Type B pancreatic cell (in vitro differentiated cells): ENCODE measurements at regions not wholly inside any gene's neighbourhood (a gene's known extent, or its start where the extent isn't known, plus 50 kb on each side); places are given as distances from the start of the nearest gene placed in this dataset.

Experiments
- DNase-seq: peaks from one replicate; pipeline ENCODE4 v3.0.0; 2021; ENCODE audit warnings: mixed read lengths; ENCODE audit not compliant: unreplicated experiment; ENCODE audit errors: extremely low spot score
- H3K27ac Mint-ChIP-seq: 2 replicates; pipeline ENCODE4 v1.8.0; 2021; ENCODE audit warnings: mild to moderate bottlenecking, mixed read lengths
- H3K27me3 Mint-ChIP-seq: 2 replicates; pipeline ENCODE4 v1.8.0; 2021; ENCODE audit warnings: mixed read lengths
- H3K36me3 Mint-ChIP-seq: 2 replicates; pipeline ENCODE4 v1.8.0; 2021; ENCODE audit warnings: mixed read lengths
- H3K4me1 Mint-ChIP-seq: one replicate; pipeline ENCODE4 v1.8.0; 2021; ENCODE audit warnings: mixed read lengths; ENCODE audit not compliant: unreplicated experiment
- H3K4me3 Mint-ChIP-seq: 2 replicates; pipeline ENCODE4 v1.8.0; 2021; ENCODE audit warnings: mild to moderate bottlenecking, mixed read lengths
- H3K9me3 Mint-ChIP-seq: 2 replicates; pipeline ENCODE4 v1.8.0; 2021; ENCODE audit warnings: mixed read lengths
- TF ChIP-seq, protein P1 (sequence below): fragments of 200-600 bp; sonication (generic); conservative IDR thresholded peaks from 2 replicates; pipeline ENCODE4 v1.5.0; 2021; ENCODE audit warnings: antibody characterized with exemption, mild to moderate bottlenecking

DNA sequence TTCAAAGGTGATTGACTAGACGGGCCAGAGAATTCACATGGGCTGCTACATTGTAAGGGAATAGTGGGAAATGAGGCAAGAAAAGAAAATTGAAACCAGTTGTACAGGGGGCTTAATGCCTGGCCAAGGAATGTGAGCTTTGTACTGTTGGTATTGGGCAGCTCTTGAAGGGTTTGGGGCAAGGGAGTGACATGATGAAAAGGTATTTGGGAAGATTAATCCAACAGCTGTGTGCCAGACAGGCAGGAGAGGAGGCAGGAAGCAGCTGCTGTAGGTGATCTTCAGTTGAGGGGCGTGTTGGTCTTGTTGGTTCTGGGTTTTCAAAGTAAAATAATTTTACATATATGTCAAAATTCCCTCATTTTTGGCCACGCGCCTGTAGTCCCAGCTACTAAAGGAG lies 384.5 kb upstream of the TENM3 start:
- H3K9me3 Mint-ChIP-seq: peaks cover 6% of the 10 kb centered on the region
- peaks cover 4% of the 10 kb centered on the region for H3K27me3 Mint-ChIP-seq
- TF ChIP-seq, protein P1, sequence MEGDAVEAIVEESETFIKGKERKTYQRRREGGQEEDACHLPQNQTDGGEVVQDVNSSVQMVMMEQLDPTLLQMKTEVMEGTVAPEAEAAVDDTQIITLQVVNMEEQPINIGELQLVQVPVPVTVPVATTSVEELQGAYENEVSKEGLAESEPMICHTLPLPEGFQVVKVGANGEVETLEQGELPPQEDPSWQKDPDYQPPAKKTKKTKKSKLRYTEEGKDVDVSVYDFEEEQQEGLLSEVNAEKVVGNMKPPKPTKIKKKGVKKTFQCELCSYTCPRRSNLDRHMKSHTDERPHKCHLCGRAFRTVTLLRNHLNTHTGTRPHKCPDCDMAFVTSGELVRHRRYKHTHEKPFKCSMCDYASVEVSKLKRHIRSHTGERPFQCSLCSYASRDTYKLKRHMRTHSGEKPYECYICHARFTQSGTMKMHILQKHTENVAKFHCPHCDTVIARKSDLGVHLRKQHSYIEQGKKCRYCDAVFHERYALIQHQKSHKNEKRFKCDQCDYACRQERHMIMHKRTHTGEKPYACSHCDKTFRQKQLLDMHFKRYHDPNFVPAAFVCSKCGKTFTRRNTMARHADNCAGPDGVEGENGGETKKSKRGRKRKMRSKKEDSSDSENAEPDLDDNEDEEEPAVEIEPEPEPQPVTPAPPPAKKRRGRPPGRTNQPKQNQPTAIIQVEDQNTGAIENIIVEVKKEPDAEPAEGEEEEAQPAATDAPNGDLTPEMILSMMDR: no peak
- H3K4me3 Mint-ChIP-seq: no peak overlapping the region
- no peaks in the 10 kb centered on the region for H3K36me3 Mint-ChIP-seq
- peaks cover 12% of the 10 kb centered on the region for H3K4me1 Mint-ChIP-seq
- DNase-seq: no peak
- H3K27ac Mint-ChIP-seq: no peak overlapping the region

DNA sequence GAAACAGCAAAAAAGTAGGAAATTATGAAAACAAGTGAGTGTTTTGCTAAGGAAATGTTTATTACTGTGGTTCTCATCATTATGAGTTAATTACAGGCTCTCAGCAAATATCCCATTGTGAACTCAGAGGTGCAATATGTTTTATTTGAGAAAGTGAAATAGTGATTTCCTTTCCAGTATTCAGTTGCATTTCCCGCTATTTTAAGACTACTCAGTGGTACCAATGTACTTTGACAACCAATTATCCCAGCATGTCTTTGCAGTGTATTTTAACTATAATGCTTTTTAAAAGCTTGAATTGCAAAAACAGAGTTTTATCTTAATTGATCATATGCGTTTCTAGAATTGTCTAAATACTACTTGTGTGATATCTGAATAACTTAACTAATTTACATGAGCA lies 383.8 kb upstream of the TENM3 start:
- Mint-ChIP-seq H3K9me3 (peaks cover 6% of the 10 kb centered on the region), H3K27ac (no peak overlapping the region), H3K4me3 (no peak overlapping the region), H3K36me3 (no peaks in the 10 kb centered on the region), H3K4me1 (peaks cover 12% of the 10 kb centered on the region), H3K27me3 (peaks cover 4% of the 10 kb centered on the region)
- no peak for DNase-seq
- TF ChIP-seq, protein P1: no peak

DNA sequence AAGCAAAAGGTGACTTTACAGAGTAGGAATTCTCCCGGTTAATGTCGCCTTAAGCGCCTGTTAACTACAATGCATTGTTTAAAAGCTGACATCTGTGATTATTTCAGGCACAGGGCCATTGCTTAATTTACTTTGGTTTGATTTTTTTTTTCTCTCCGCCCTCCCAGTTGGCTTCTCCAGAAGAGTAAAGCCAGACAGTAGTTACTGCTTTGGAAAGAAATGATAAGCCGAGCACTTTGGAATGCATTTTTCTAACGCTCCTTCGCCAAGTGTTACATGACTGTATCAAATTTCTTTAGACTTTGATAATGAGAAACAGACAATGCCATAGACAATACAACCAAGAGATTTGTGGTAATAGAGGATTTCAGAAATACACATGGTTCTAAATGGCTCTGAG lies 383.0 kb upstream of the TENM3 start:
- Mint-ChIP-seq H3K4me1 (peaks cover 12% of the 10 kb centered on the region), H3K4me3 (no peak overlapping the region), H3K36me3 (no peaks in the 10 kb centered on the region), H3K27me3 (peaks cover 4% of the 10 kb centered on the region), H3K9me3 (peaks cover 6% of the 10 kb centered on the region), H3K27ac (no peak overlapping the region)
- TF ChIP-seq, protein P1: no peak
- no peak for DNase-seq

DNA sequence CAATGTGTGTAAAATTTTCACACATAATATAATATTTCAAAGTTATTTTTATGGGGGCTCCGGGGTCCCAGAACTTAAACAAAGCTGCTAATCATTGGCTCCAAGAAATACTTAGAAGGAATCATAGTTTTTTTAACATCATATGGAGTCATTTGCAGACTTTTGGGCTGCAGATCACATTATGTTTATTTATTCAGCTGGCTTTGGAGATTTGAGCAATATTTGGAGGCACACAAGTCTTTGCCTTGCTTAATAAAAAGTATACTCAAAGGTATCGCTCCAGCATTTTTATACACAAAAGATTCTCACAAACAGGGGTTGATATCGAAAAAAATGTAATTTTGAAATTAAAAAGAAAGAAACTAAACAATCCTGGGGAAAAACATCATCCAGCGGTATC lies 382.5 kb upstream of the TENM3 start:
- Mint-ChIP-seq H3K27ac (no peak overlapping the region), H3K4me1 (peaks cover 12% of the 10 kb centered on the region), H3K36me3 (no peaks in the 10 kb centered on the region), H3K9me3 (peaks cover 6% of the 10 kb centered on the region), H3K27me3 (peaks cover 4% of the 10 kb centered on the region), H3K4me3 (no peak overlapping the region)
- no peak for DNase-seq
- TF ChIP-seq, protein P1: no peak

DNA sequence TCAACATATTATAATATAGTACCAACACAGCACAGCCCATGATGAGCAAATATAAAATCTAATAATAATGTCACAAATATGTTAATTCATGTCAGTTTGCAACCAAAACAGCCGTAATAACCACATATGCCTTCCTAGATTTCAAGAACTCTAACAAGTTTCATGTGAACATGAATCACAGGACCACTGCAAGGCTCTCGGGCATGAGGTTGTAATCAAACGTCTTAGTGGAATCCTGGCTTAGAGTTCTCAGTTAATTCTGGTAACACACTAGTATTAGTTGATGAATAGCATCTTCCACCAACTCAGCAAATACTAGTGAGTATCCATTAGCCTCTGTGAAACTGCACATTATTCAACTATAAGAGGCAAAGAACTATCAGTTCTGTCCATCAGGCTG lies 379.3 kb upstream of the TENM3 start:
- Mint-ChIP-seq H3K9me3 (no peaks in the 10 kb centered on the region), H3K27ac (no peak overlapping the region)

DNA sequence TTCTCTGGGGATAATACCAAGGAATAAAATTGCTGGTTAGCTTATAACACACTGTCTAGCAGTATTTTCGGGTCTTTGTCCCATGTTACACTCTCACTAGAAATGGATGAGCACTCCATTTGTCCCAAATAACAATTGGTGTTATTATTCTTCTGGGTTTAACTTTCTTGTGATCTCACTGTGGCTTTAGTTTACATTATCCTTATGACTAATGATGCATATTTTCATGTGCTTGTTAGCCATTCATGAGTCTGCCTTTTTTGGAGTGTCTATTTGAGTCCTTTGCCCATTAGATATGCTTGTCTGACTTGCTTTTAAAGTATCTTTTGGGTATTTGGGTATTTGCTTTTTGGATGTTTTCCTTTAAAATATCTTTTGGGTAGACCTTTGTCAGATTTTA lies 372.9 kb upstream of the TENM3 start:
- Mint-ChIP-seq H3K4me3 (no peak overlapping the region), H3K36me3 (no peaks in the 10 kb centered on the region), H3K27me3 (no peaks in the 10 kb centered on the region), H3K9me3 (peaks cover 6% of the 10 kb centered on the region), H3K4me1 (no peaks in the 10 kb centered on the region), H3K27ac (no peak overlapping the region)
- DNase-seq: no peak
- TF ChIP-seq, protein P1: no peak

More for the DNA sequence above, 379.3 kb upstream of the TENM3 start:
- Mint-ChIP-seq H3K36me3 (no peaks in the 10 kb centered on the region), H3K27me3 (no peaks in the 10 kb centered on the region), H3K4me1 (peaks cover 6% of the 10 kb centered on the region), H3K4me3 (no peak overlapping the region)
- DNase-seq: no peak
- TF ChIP-seq, protein P1: no peak
